AG04450 (cell line): ENCODE measurements at regions not wholly inside any gene's neighbourhood (a gene's known extent, or its start where the extent isn't known, plus 50 kb on each side); places are given as distances from the start of the nearest gene placed in this dataset.

Experiments
- CTCF ChIA-PET: fragments of 300-600, 350-600 bp; formaldehyde crosslinking; extraction: SDS; loops from one replicate; lab custom pipeline; 2022; ENCODE audit warnings: antibody characterized with exemption, inconsistent platforms; lab: Charles Lee
- POLR2A ChIA-PET: fragments of 350-600 bp; formaldehyde crosslinking; extraction: SDS; loops from one replicate; lab custom pipeline; 2021; ENCODE audit warnings: antibody characterized with exemption, inconsistent platforms; lab: Yijun Ruan, JAX
- DNase-seq: peaks from one replicate; pipeline ENCODE4 v3.0.0-alpha.2; 2011; ENCODE audit warnings: low read depth, low spot score
- H3K27ac ChIP-seq: one replicate; pipeline ENCODE4 v1.5.1; 2012; ENCODE audit warnings: low read depth, low read length, control low read depth
- H3K27me3 ChIP-seq: one replicate; pipeline ENCODE4 v1.6.0; 2012; ENCODE audit warnings: low read length; ENCODE audit not compliant: control insufficient read depth, insufficient read depth
- H3K4me3 ChIP-seq: 2 replicates; pipeline ENCODE4 v1.5.1; 2011; ENCODE audit warnings: mild to moderate bottlenecking, low read depth, low read length, control low read depth
- H3K9me3 ChIP-seq: 2 replicates; pipeline ENCODE4 v1.5.1; 2012; ENCODE audit warnings: low read length; ENCODE audit not compliant: control insufficient read depth, insufficient read depth
- CTCF ChIP-seq: IDR thresholded peaks from 2 replicates; pipeline ENCODE4 v1.5.1; 2011; ENCODE audit warnings: low read depth, low read length, control low read depth, inconsistent platforms

- POLR2A ChIA-PET: interaction anchor here (0.6 to 1.2 kb wide), 5 partner anchors 14 to 92 kb away, joined by 3 to 7 read pairs (median 4); no protein-coding TSS in a partner anchor
- no peak overlapping the region for H3K4me3 ChIP-seq
- no peaks in the 10 kb centered on the region for H3K27me3 ChIP-seq
These were observed 71.1 kb upstream of the ERRFI1 start for GRCh38 chr1:8097077-8097799.

GRCh38 chr1:8096105-8097011 is 70.2 kb upstream of the ERRFI1 start:
- ChIA-PET CTCF (interaction anchor here (1.7 kb wide), 1 partner anchor 82 kb away, joined by 3 read pairs; no protein-coding TSS in a partner anchor), POLR2A (interaction anchor here (0.6 to 1.2 kb wide), 2 partner anchors 35 to 575 kb away, joined by 3 to 4 read pairs; no protein-coding TSS in a partner anchor)
- Histone ChIP-seq H3K9me3 (no peaks in the 10 kb centered on the region), H3K27ac (peak overlapping the region; percentile 95), H3K4me3 (no peak overlapping the region), H3K27me3 (no peaks in the 10 kb centered on the region)
- no peak for DNase-seq
- no peak for TF ChIP-seq CTCF

More at GRCh38 chr1:8097077-8097799, 71.1 kb upstream of the ERRFI1 start:
- CTCF ChIA-PET: interaction anchor here (0.8 to 1.7 kb wide), 2 partner anchors 83 to 217 kb away, joined by 3 read pairs; no protein-coding TSS in a partner anchor
- no peak for DNase-seq
- no peak for TF ChIP-seq CTCF
- Histone ChIP-seq H3K9me3 (no peaks in the 10 kb centered on the region), H3K27ac (peak overlapping the region; percentile 95)

GRCh38 chr1:8095584-8095983 is 69.5 kb upstream of the ERRFI1 start:
- no peak for DNase-seq
- ChIA-PET CTCF (no interaction called here), POLR2A (interaction anchor here (1.2 to 1.7 kb wide), 2 partner anchors 18 to 42 kb away, joined by 3 to 8 read pairs; no protein-coding TSS in a partner anchor)
- H3K27ac ChIP-seq: peak overlapping the region; percentile 33
- TF ChIP-seq CTCF: no peak
- no peak overlapping the region for H3K4me3 ChIP-seq
- no peaks in the 10 kb centered on the region for H3K27me3 ChIP-seq
- H3K9me3 ChIP-seq: no peaks in the 10 kb centered on the region

- CTCF ChIA-PET: interaction anchor here (0.9 to 1.0 kb wide), 2 partner anchors 68 to 79 kb away, joined by 3 read pairs; partner anchors contain the start of gene ERRFI1
- POLR2A ChIA-PET: interaction anchor here (0.7 to 1.7 kb wide), 5 partner anchors 12 to 68 kb away, joined by 3 to 8 read pairs (median 5); no protein-coding TSS in a partner anchor
- no peak for TF ChIP-seq CTCF
- DNase-seq: no peak
- no peak overlapping the region for H3K4me3 ChIP-seq
- H3K27me3 ChIP-seq: no peaks in the 10 kb centered on the region
- H3K27ac ChIP-seq: peak overlapping the region; percentile 92
- H3K9me3 ChIP-seq: no peaks in the 10 kb centered on the region
These were observed 68.6 kb upstream of the ERRFI1 start for GRCh38 chr1:8094481-8095241.
